ENCODE measurements at regions not wholly inside any gene's neighbourhood (a gene's known extent, or its start where the extent isn't known, plus 50 kb on each side); places are given as distances from the start of the nearest gene placed in this dataset.

- intact Hi-C loops (cut with micrococcal nuclease; ENCODE audit: unreplicated experiment): no loop called here
- no TSS peak for BruUV-seq (replicated peaks)
- TF ChIP-seq CTCF (IDR thresholded peaks at IDR 0.05; ENCODE audit: unreplicated experiment): no peak
- peaks cover 55% of the 10 kb centered on the region for H3K4me1 Mint-ChIP-seq (ENCODE audit: low read depth, unreplicated experiment)
- H3K4me3 Mint-ChIP-seq (ENCODE audit: low read depth, unreplicated experiment): no peak overlapping the region
- no peaks in the 10 kb centered on the region for H3K27me3 Mint-ChIP-seq (ENCODE audit: unreplicated experiment)
- no peak overlapping the region for H3K27ac Mint-ChIP-seq (ENCODE audit: unreplicated experiment)
- CTCF ChIA-PET: interaction anchor here (2.4 kb wide), 1 partner anchor 12 kb away, joined by 10 read pairs; no protein-coding TSS in a partner anchor
- no peak for DNase-seq
- H3K36me3 Mint-ChIP-seq (ENCODE audit: insufficient read depth, unreplicated experiment): peaks cover 50% of the 10 kb centered on the region
- no peaks in the 10 kb centered on the region for H3K9me3 Mint-ChIP-seq (ENCODE audit: low read depth, unreplicated experiment)
Measured at GRCh38 chr9:127557466-127557869, 54.6 kb upstream of the STXBP1 start.

- Mint-ChIP-seq H3K27me3 (ENCODE audit: unreplicated experiment) (no peaks in the 10 kb centered on the region), H3K36me3 (ENCODE audit: insufficient read depth, unreplicated experiment) (peaks cover 55% of the 10 kb centered on the region), H3K27ac (ENCODE audit: unreplicated experiment) (no peak overlapping the region), H3K9me3 (ENCODE audit: low read depth, unreplicated experiment) (no peaks in the 10 kb centered on the region), H3K4me1 (ENCODE audit: low read depth, unreplicated experiment) (peaks cover 61% of the 10 kb centered on the region), H3K4me3 (ENCODE audit: low read depth, unreplicated experiment) (no peak overlapping the region)
- intact Hi-C loops (cut with micrococcal nuclease; ENCODE audit: unreplicated experiment): no loop called here
- no peak for DNase-seq
- CTCF ChIA-PET: interaction anchor here (2.4 kb wide), 1 partner anchor 13 kb away, joined by 10 read pairs; no protein-coding TSS in a partner anchor
- TF ChIP-seq CTCF (IDR thresholded peaks at IDR 0.05; ENCODE audit: unreplicated experiment): no peak
- no TSS peak for BruUV-seq (replicated peaks)
Measured at GRCh38 chr9:127557998-127558546, 54.0 kb upstream of the STXBP1 start.

GRCh38 chr9:127558581-127559246 is 53.4 kb upstream of the STXBP1 start:
- CTCF ChIA-PET: interaction anchor here (2.4 kb wide), 1 partner anchor 13 kb away, joined by 10 read pairs; no protein-coding TSS in a partner anchor
- intact Hi-C loops (cut with micrococcal nuclease; ENCODE audit: unreplicated experiment): no loop called here
- H3K9me3 Mint-ChIP-seq (ENCODE audit: low read depth, unreplicated experiment): no peaks in the 10 kb centered on the region
- peaks cover 65% of the 10 kb centered on the region for H3K4me1 Mint-ChIP-seq (ENCODE audit: low read depth, unreplicated experiment)
- H3K36me3 Mint-ChIP-seq (ENCODE audit: insufficient read depth, unreplicated experiment): peaks cover 58% of the 10 kb centered on the region
- H3K27ac Mint-ChIP-seq (ENCODE audit: unreplicated experiment): no peak overlapping the region
- no peaks in the 10 kb centered on the region for H3K27me3 Mint-ChIP-seq (ENCODE audit: unreplicated experiment)
- DNase-seq: no peak
- H3K4me3 Mint-ChIP-seq (ENCODE audit: low read depth, unreplicated experiment): no peak overlapping the region
- no peak for TF ChIP-seq CTCF (IDR thresholded peaks at IDR 0.05; ENCODE audit: unreplicated experiment)
- no TSS peak for BruUV-seq (replicated peaks)

- CTCF ChIA-PET: interaction anchor here (2.4 kb wide), 1 partner anchor 14 kb away, joined by 10 read pairs; no protein-coding TSS in a partner anchor
- DNase-seq: no peak
- no peak overlapping the region for H3K27ac Mint-ChIP-seq (ENCODE audit: unreplicated experiment)
Measured at GRCh38 chr9:127559247-127559680, 52.8 kb upstream of the STXBP1 start.

More at GRCh38 chr9:127559247-127559680, 52.8 kb upstream of the STXBP1 start:
- intact Hi-C loops (cut with micrococcal nuclease; ENCODE audit: unreplicated experiment): no loop called here
- H3K27me3 Mint-ChIP-seq (ENCODE audit: unreplicated experiment): no peaks in the 10 kb centered on the region
- no peak for TF ChIP-seq CTCF (IDR thresholded peaks at IDR 0.05; ENCODE audit: unreplicated experiment)
- peaks cover 61% of the 10 kb centered on the region for H3K36me3 Mint-ChIP-seq (ENCODE audit: insufficient read depth, unreplicated experiment)
- H3K4me3 Mint-ChIP-seq (ENCODE audit: low read depth, unreplicated experiment): no peak overlapping the region
- H3K9me3 Mint-ChIP-seq (ENCODE audit: low read depth, unreplicated experiment): no peaks in the 10 kb centered on the region
- H3K4me1 Mint-ChIP-seq (ENCODE audit: low read depth, unreplicated experiment): peaks cover 60% of the 10 kb centered on the region
- BruUV-seq (replicated peaks): no TSS peak

Data from Calu3 (cell line).